ENCODE measurements at regions not wholly inside any gene's neighbourhood (a gene's known extent, or its start where the extent isn't known, plus 50 kb on each side); places are given as distances from the start of the nearest gene placed in this dataset.
A peak's percentile ranks its signal among the peaks of the same experiment; 100 is the strongest.

DNA sequence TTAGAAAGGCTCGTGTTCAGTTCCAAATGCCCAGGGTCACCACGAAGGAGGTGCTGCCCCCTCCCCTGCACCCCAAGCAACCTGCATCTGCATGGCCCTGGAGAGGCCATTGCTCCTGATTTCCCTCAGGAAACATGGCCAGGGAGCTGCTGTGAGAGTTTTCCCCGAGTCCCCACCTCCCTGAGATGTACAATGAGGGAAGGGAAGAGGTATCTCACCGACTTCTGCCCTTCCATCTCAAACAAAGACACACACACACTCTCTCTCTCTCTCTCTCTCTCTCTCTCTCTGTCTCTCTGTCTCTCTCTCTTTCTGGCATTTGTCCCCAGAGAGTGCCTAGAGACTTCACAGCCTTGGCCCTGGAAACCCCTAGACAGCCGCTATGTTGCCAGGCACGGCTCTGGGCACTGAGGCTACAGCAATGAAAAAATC is 120.4 kb downstream of the MRPL14 start:
- no peak for TF ChIP-seq CTCF (IDR thresholded peaks at IDR 0.05; ENCODE audit: control insufficient read depth, insufficient read depth, low read depth, low read length, missing control alignments)
- no peak for DNase-seq (ENCODE audit: low read depth)
- H3K4me3 ChIP-seq (ENCODE audit: control insufficient read depth, low read depth, low read length), result no peak overlapping the region

DNA sequence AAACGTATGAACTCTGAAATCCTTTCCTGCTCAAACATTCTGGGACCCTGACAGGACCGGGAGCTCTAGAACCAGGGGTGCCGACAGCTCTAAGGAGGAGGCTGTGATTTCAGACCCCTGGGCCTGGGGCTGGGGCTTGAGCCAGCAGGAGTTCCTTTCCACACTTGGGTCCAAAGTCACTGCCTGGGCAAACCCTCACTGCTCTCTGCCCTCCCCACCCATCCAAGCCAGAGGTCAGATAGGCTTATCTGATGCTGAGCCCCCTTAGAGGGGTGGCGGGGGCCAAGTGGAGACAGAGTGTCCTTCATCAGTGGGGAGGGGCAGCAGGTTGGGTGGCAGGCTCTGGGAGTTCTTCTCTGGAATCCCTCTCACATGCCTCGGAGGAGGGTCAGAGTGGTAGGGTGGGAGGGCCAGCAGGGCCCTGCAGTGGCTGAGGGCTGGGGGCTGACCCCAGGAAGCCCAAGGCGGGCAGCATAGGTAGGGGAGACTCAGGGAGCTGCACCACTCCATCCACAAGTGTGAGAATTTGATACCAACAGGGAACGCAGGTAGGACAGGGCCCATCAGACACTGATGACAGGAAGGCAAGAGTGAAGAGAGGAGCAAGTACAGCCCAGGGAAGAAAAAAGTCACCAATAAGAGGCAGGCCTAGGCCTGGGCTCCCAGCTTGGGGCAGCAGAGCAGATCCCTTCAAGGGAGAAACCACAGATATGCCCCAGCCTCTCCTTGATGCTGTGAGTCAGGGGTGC is 121.0 kb downstream of the MRPL14 start:
- no peak for DNase-seq (ENCODE audit: low read depth)
- H3K4me3 ChIP-seq (ENCODE audit: control insufficient read depth, low read depth, low read length), result no peak overlapping the region
- TF ChIP-seq CTCF (IDR thresholded peaks at IDR 0.05; ENCODE audit: control insufficient read depth, insufficient read depth, low read depth, low read length, missing control alignments), result no peak

DNA sequence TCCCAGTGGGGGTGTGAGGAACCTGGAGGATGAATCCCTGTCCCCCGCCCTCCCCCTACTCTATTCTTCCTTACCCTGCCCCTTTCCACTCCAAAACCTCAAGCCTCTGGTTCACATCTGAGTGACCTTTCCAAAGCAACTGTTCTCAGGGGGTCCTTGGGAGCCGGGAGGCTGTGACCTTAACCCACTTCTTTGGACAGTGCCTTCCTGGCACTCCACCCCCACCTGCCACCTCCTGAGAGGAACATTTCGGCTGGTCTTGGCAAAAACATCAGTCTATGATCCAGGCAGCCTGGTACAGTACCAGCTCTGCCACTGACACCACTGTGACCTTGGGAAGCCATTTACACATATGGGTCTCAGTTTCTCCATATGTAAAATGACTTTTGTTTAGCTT is 121.7 kb downstream of the MRPL14 start:
- DNase-seq (ENCODE audit: low read depth), result no peak
- no peak overlapping the region for H3K4me3 ChIP-seq (ENCODE audit: control insufficient read depth, low read depth, low read length)
- TF ChIP-seq CTCF (IDR thresholded peaks at IDR 0.05; ENCODE audit: control insufficient read depth, insufficient read depth, low read depth, low read length, missing control alignments), result no peak

DNA sequence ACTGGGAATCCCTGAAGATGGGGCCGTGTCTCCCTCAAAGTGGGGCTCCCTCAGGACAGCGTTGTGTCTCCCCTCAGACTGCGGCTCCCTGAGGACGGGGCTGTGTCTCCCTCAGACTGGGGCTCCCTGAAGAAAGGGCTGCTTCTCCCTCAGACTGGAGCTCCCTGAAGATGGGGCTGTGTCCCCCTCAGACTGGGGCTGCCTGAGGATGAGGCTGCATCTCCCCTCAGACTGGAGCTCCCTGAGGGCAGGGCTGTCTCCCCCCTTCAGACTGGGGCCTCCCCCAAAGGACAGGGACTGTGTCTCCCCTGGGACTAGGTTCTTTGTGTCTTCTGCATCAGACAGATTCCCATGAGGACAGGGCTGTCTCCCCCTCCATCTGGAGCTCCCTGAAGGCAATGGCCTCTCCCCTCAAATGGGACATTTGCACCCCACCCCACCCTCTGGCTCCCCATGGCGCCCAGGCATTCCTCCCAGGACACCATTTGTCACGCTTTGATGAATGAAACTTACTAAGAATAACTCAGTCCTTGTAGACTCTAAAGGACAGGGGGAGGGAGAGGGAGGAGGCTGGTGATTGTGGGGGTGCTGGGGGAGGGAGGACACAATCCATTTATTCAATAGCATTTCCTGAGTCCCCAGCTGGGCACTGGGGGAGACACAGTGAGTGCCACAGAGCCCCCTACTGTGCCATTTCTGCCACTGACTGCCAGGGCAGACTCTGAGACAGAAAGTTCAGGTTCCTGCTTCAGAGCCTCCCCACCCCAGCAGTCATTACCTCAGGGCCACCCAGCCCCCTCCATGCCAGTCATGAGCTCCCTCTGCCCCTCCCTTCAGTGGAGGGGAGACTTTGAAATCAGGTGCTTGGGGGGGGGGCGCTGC is 122.4 kb downstream of the MRPL14 start:
- no peak for DNase-seq (ENCODE audit: low read depth)
- peak; percentile 40 for TF ChIP-seq CTCF (IDR thresholded peaks at IDR 0.05; ENCODE audit: control insufficient read depth, insufficient read depth, low read depth, low read length, missing control alignments)
- H3K4me3 ChIP-seq (ENCODE audit: control insufficient read depth, low read depth, low read length), result no peak overlapping the region

GRCh38 chr6:44004136-44004535 is 123.1 kb downstream of the MRPL14 start:
- no peak for TF ChIP-seq CTCF (IDR thresholded peaks at IDR 0.05; ENCODE audit: control insufficient read depth, insufficient read depth, low read depth, low read length, missing control alignments)
- no peak for DNase-seq (ENCODE audit: low read depth)

DNA sequence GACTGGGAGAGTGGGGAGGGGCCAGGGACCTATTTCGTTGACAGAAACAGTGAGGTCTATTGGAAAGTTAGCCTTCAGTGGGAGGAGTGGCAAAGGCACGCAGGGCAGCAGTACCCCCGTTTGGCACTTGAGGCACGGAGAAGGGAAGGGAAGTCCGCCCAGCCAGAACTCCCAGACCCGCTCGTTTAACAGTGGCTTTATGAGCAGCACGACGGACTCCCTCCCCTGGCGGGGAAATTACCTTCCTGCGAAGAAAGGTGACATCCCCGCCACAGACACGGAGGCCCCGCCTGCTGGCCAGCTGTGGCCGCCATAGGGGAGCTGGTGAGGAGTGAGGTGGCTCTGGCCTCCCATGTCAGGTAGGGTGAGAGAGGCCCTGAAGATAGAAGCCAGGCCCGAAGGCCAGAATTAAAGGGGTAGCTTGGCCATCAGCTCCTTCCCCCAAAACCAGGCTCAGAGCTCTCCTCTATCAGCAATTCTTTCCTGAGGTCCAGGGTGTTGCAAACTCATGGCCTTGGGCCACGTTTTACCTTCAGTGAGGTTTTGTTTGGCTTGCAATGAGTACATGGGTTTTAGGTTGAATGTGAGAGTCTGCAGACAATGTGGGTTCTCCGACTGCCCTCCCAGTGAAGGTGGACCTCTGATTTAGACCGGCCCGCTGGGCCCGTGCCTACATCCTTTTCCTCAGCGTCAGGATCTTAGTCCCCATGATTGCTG is 123.7 kb downstream of the MRPL14 start:
- peak; percentile 3 for TF ChIP-seq CTCF (IDR thresholded peaks at IDR 0.05; ENCODE audit: control insufficient read depth, insufficient read depth, low read depth, low read length, missing control alignments)
- no peak overlapping the region for H3K4me3 ChIP-seq (ENCODE audit: control insufficient read depth, low read depth, low read length)
- DNase-seq (ENCODE audit: low read depth), result no peak

More at GRCh38 chr6:44004136-44004535, 123.1 kb downstream of the MRPL14 start:
- H3K4me3 ChIP-seq (ENCODE audit: control insufficient read depth, low read depth, low read length), result no peak overlapping the region
